HG02588 (cell line): ENCODE measurements at regions not wholly inside any gene's neighbourhood (a gene's known extent, or its start where the extent isn't known, plus 50 kb on each side); places are given as distances from the start of the nearest gene placed in this dataset.
"Not testable (repeated sequence)": the region's sequence is repeated elsewhere in the genome, so short reads cannot be mapped to it uniquely, and the experiment has no call there.

ENCODE experiments used
- ATAC-seq: cut with Tn5 transposase; IDR thresholded peaks from one replicate; pipeline ENCODE4 v1.9.1; 2021; ENCODE audit warnings: mild to moderate bottlenecking, moderate library complexity; ENCODE audit not compliant: unreplicated experiment

- ATAC-seq: no peak
These were observed 266.8 kb upstream of the SMIM21 start for GRCh38 chr18:75694292-75694691.

DNA sequence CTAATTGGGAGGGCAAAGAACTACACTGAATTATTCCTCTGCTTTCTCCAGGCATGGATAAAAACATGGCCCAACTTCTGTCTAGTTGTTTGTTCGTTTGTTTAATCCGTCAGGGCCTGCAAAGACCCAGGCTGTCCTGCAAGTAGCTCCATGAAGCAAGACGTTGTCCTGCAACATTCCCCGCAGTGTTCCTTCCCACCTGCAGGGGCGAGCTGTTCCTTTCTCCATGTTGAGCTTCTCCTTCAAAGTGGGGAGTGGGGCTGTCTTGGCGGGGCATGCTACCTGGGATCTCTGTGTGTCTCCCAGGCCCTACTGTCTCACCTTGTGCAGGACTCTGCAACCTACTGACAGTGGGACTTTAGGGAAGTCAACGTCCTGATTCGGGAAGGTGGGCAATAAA, 264.0 kb upstream of the SMIM21 start:
- ATAC-seq: no peak

DNA sequence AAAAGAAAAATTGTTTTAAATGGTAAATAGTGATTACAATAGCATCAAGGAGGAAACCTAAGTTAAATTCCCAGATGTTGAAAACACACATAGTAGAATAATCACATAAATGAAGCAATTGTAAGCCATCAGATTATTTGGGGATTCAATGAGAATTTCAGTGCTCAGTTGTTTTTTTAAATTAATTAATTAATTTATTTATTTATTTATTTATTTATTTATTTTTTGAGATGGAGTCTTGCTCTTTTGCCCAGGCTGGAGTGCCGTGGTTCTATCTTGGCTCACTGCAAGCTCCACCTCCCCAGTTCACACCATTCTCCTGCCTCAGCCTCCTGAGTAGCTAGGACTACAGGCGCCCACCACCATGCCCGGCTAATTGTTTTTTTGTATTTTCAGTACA, 262.8 kb upstream of the SMIM21 start:
- not testable (repeated sequence) for ATAC-seq

- ATAC-seq: no peak
These were observed 260.1 kb upstream of the SMIM21 start for GRCh38 chr18:75687626-75688025.

GRCh38 chr18:75683426-75683825, 255.9 kb upstream of the SMIM21 start:
- no peak for ATAC-seq

GRCh38 chr18:75681538-75682115, 254.1 kb upstream of the SMIM21 start:
- ATAC-seq: no peak

DNA sequence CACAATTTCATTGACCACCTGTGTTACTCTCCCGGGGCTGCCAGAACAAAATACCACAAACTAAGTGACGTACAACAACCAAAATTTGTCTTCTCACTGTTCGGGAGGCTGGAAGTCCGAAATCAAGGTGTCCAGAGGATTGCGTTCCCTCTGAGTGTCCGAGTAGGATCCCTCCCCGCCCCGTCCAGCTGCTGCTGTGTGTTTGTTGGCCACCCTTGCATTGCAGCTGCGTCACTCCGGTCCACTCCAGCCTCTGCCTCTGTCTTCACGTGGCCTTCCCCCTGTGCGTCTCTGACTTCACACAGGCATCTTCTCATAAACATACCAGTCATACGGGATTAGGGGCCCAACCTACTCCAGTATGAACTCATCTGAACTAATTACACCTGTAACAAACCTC, 251.8 kb upstream of the SMIM21 start:
- no peak for ATAC-seq

DNA sequence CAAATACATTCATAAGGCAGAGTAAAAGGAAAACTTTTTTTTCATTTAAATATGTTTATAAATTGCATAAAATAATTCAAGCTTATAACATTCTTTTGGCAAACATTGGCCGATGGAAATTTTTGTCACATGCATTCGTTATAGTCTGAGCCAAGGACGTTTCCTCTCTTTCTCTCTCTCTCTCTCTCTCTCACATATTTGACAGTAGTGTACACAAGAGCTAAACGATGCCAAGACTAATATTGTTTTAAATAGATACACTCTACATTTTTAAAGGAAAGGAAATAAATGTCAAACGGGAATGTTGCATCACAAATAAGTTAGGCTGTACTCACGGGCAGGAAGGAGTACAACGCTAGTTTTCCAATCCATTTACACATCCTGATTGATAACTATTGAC, 251.1 kb upstream of the SMIM21 start:
- ATAC-seq: no peak

GRCh38 chr18:75677696-75678455, 250.4 kb upstream of the SMIM21 start:
- no peak for ATAC-seq

DNA sequence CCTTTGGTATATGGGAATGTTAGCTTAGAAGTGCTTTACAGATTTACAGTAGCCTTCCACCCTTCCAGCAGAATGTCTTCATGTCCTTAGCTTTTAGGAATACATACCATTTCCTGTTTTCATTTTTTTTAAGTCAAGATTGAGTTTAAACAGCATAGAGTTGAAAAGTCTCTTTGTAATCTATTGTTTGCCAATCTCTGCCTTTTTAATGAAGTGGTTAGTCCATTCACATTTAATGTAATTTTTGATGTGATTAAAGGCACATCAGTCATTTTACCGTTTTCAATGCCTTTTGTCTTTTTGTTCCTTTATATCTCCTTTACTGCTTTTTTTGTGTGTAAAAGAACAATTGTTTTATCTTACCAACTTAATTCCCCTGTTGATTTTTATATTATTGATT, 233.4 kb upstream of the SMIM21 start:
- no peak for ATAC-seq

DNA sequence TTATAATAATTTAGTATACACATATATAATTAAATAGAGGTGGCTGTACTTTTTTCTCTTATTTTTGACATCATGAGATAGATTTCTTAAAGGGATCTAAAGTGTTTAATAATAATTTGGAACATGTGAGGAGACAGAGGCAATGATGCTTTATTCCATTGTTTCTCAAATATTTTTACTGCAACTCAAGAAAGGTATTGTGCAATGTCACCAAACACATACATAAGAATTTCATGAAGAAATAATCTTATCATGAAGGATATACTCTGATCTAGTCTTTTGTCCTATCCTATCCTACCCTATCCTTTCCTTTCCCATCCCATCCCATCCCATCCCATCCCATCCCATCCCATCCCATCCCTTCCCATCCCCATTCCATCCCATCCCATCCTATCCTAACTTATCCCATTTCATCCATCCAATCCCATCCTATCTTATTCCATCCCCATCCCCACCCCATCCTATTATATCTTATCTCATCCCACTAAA, 232.1 kb upstream of the SMIM21 start:
- ATAC-seq: no peak

GRCh38 chr18:75658330-75658729, 230.8 kb upstream of the SMIM21 start:
- no peak for ATAC-seq

GRCh38 chr18:75656563-75657247, 229.2 kb upstream of the SMIM21 start:
- ATAC-seq: no peak

DNA sequence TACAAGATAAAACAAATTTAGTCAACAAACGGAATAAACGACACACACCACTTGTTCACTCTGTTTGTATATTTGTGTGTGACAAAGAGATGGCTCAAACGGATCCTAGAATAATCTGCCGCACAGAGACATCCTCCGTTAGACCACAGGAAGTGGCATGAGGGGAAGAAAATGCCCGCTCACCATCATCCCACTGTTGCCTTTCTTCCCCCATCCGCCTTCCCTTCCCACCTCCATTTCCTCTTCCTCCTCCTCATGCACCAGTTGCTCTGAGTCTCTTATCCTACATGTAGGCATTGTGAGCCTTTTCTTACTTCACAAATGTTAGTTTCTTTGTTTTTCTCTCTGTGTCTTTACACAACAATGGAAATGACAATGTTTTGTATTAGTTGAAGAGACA, 228.5 kb upstream of the SMIM21 start:
- no peak for ATAC-seq

DNA sequence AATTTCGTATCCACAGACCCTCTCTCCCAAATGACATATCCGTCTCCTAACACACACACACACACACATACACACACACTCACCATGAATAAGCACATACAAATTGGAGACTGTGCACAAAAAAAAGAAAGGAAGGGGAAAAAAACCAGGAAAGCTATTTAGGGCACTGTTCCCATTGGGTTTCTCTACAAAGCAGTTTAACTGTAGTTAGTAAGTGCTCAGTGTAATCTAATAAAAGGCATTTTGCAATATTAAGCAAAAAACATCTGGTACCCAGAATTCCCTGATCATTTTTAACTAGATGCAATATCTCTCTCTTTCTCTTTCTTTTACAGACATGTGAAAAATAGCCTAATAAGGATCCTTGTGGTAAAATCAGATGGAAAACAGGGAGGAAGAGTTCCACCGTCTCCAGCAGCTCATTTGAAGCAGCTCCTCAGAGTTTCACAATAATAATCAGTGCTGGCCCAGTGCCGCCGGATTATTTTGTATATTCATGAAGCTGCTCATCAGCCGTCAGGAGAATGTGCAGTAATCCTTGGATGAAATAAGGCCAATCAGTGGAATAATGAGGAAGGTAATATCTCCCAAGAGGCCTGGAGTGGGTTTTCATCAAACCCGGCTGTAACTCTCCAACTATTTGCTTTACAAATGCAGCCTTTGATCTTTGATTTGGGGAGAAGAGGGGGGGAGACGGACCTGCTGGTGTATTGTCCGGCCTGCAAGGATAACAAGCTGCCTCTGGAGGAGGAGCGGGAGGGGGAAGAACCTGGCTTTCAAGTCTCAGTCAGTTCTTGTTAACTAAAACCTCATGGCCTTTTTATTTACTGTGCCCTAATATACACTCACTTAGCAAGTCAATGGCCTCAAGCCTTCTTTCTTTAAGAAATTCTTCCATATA, 227.6 kb upstream of the SMIM21 start:
- no peak for ATAC-seq

GRCh38 chr18:75654386-75654785, 226.9 kb upstream of the SMIM21 start:
- no peak for ATAC-seq

DNA sequence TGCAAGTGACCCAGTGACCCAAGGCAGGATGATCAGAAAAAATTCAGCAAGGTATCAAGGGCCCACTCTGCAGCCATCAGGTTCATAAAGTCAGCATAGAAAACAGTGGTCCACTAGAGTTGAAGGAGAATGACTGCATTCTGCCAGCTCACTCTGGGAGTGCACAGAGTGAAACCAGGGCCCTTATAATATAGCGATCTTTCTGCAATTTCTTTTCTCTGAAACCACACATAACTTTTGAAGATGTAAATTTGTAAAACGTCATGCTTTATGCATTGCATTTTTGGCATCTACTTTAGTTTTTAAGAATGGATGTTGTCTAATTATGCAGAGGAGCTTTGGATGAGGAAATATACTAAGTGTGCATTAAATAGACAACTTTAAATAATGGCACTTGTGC, 225.0 kb upstream of the SMIM21 start:
- ATAC-seq: no peak

DNA sequence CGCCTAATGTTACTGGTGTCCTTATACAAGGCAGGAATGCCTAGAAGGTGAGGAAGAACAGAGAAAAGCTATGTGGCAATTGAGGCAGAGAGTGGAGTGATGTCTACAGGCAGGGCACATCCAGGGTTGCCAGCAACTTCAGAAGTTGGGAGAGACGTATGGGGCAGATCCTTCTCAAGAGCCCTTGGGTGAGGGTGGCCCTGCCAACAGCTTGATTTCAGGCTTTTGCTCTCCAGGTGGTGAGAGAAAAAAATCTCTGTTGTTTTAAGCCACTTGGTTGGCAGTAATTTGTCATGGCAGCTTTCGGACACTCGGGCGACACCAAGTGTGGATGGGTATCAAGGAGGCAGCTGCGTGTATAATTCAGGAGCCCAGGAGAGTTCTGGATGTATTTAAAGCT, 217.4 kb upstream of the SMIM21 start:
- no peak for ATAC-seq

DNA sequence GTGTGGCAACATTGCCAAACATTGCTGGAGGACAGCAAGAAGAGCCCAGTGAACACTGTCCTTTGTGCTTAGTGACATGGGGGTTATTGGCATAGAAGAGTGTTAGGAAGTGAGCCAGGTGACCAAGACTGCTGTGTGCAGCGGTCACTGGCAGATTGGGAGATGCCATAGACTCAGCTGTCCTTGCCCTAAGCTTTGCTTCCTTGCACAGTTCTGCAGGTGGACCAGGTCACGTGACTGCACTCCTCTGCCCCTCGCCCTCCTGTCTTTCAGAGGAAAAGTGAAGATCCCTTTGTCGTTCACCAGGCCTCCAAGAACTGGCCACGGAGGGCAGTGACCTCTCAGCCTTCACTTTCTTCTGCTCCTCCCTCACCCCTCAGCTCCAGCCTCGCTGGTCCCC, 215.6 kb upstream of the SMIM21 start:
- ATAC-seq: no peak

DNA sequence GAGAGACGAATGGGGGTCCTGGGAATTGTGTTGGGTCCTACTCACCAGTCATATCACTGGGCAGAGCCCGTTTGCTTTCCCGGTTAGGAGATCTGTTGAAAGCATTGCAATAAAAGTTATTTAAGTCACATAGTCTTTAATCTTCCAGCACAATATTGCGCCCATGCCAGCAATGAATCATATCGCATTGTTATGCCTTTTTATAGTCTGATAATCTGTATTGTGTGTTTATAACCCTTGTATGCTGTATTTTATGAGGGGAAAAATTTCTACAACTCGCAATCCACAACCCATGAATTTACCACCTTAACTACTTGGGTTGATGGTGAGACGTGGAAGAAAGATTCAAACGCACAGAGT, 211.9 kb upstream of the SMIM21 start:
- ATAC-seq: no peak

DNA sequence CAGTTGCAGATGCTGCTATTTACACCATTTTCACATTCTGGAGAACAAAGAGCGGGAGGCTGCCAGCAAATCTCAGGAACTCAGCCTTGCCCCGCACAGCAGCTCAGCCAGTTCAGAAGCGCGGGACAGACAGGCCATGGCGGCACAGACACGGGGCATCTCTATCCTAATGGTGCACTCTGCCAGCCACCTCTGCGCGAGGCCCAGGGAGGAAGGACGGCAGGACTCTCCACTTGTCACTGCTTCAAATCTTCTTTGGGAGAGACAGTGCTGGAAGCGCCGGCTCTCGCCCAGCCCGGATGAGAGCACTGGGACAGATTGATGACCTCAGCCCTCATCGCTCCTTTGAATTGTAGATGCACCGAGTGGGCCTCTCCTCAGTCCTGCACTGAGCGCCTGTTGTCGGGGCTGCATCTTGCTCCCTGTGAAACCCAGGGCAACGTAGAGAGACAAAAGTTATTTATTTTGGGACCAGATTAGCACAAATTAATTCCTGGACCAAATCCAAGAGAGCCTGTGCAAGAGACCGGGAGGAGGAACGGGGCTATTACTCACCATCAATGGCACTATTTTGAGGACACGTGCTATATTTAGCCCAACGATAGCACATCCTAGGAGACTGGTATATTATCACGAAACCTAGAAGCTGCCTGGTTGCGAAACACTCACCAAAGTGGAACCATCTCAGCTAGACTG, 211.4 kb upstream of the SMIM21 start:
- ATAC-seq: no peak
